ENCODE measurements at regions not wholly inside any gene's neighbourhood (a gene's known extent, or its start where the extent isn't known, plus 50 kb on each side); places are given as distances from the start of the nearest gene placed in this dataset.

GRCh38 chr2:118584877-118585276 is 262.6 kb downstream of the EN1 start:
- TF ChIP-seq CTCF (IDR thresholded peaks at IDR 0.05) (no peak), POLR2A (IDR thresholded peaks at IDR 0.05) (no peak)
